ENCODE measurements at regions not wholly inside any gene's neighbourhood (a gene's known extent, or its start where the extent isn't known, plus 50 kb on each side); places are given as distances from the start of the nearest gene placed in this dataset.

GRCh38 chr1:80988926-80989325 lies 811.8 kb upstream of the ADGRL2 start:
- Histone ChIP-seq H3K36me3 (replicated peaks in 1 of 2; ENCODE audit: control insufficient read depth in 1 of 2, insufficient read depth in 2 of 2, low read length in 2 of 2) (no peaks in the 10 kb centered on the region), H3K4me2 (replicated peaks; ENCODE audit: extremely low read depth, low read length, poor library complexity, severe bottlenecking) (no peak overlapping the region), H3K4me3 (replicated peaks in 1 of 3; ENCODE audit: low read depth in 2 of 3, low read length in 3 of 3) (no peak overlapping the region), H3K9ac (ENCODE audit: insufficient read depth, low read length, poor library complexity, severe bottlenecking) (no peak overlapping the region), H3K27me3 (ENCODE audit: control insufficient read depth in 2 of 2, insufficient read depth in 2 of 2, low read length in 2 of 2) (no peaks in the 10 kb centered on the region), H3K79me2 (ENCODE audit: insufficient read depth, low read length) (no peaks in the 10 kb centered on the region), H3K4me1 (ENCODE audit: control insufficient read depth in 1 of 2, insufficient read depth in 2 of 2, low read length in 2 of 2) (no peaks in the 10 kb centered on the region), H3K27ac (ENCODE audit: low read depth in 1 of 2, low read length in 2 of 2) (no peak overlapping the region), H3K9me3 (replicated peaks in 1 of 2; ENCODE audit: control insufficient read depth in 1 of 2, insufficient read depth in 1 of 2, low read length in 2 of 2) (peaks cover 0 to 3% of the 10 kb centered on the region in 2 donors), H2AFZ (ENCODE audit: insufficient read depth, low read depth, low read length, poor library complexity, severe bottlenecking) (no peak overlapping the region), H4K20me1 (ENCODE audit: insufficient read depth, low read length) (no peaks in the 10 kb centered on the region)
- Mint-ChIP-seq H3K9me3 (peaks cover 0 to 7% (median 3%) of the 10 kb centered on the region in 7 donors), H3K36me3 (no peaks in the 10 kb centered on the region), H3K27ac (no peak overlapping the region), H3K4me3 (no peak overlapping the region), H3K4me1 (no peaks in the 10 kb centered on the region), H3K27me3 (ENCODE audit: low read depth in 3 of 3) (peaks cover 0 to 2% (median 0%) of the 10 kb centered on the region in 3 donors)
- DNase-seq = no peak
- intact Hi-C loops (cut with micrococcal nuclease) = no loop called here
- WGBS (ENCODE audit: insufficient coverage) = 56% methylated on average over 1 of the region's 4 CpGs
- TF ChIP-seq CTCF (IDR thresholded peaks at IDR 0.05) = no peak

GRCh38 chr1:80987824-80988223 lies 812.9 kb upstream of the ADGRL2 start:
- no CpG with 5 or more reads among the region's 1 CpG for WGBS (ENCODE audit: insufficient coverage)
- TF ChIP-seq CTCF (IDR thresholded peaks at IDR 0.05) = no peak
- no peaks in the 10 kb centered on the region for H3K36me3 Mint-ChIP-seq

More at GRCh38 chr1:80987824-80988223, 812.9 kb upstream of the ADGRL2 start:
- Histone ChIP-seq H3K36me3 (replicated peaks in 1 of 2; ENCODE audit: control insufficient read depth in 1 of 2, insufficient read depth in 2 of 2, low read length in 2 of 2) (no peaks in the 10 kb centered on the region), H3K79me2 (ENCODE audit: insufficient read depth, low read length) (no peaks in the 10 kb centered on the region), H4K20me1 (ENCODE audit: insufficient read depth, low read length) (no peaks in the 10 kb centered on the region), H3K27ac (ENCODE audit: low read depth in 1 of 2, low read length in 2 of 2) (no peak overlapping the region), H3K9ac (ENCODE audit: insufficient read depth, low read length, poor library complexity, severe bottlenecking) (no peak overlapping the region), H3K9me3 (replicated peaks in 1 of 2; ENCODE audit: control insufficient read depth in 1 of 2, insufficient read depth in 1 of 2, low read length in 2 of 2) (peaks cover 0 to 3% of the 10 kb centered on the region in 2 donors), H3K4me2 (replicated peaks; ENCODE audit: extremely low read depth, low read length, poor library complexity, severe bottlenecking) (no peak overlapping the region), H3K27me3 (ENCODE audit: control insufficient read depth in 2 of 2, insufficient read depth in 2 of 2, low read length in 2 of 2) (no peaks in the 10 kb centered on the region), H3K4me3 (replicated peaks in 1 of 3; ENCODE audit: low read depth in 2 of 3, low read length in 3 of 3) (no peak overlapping the region), H2AFZ (ENCODE audit: insufficient read depth, low read depth, low read length, poor library complexity, severe bottlenecking) (no peak overlapping the region), H3K4me1 (ENCODE audit: control insufficient read depth in 1 of 2, insufficient read depth in 2 of 2, low read length in 2 of 2) (no peaks in the 10 kb centered on the region)
- intact Hi-C loops (cut with micrococcal nuclease) = no loop called here
- H3K27ac Mint-ChIP-seq = no peak overlapping the region
- no peak for DNase-seq
- peaks cover 0 to 2% (median 0%) of the 10 kb centered on the region in 3 donors for H3K27me3 Mint-ChIP-seq (ENCODE audit: low read depth in 3 of 3)
- no peaks in the 10 kb centered on the region for H3K4me1 Mint-ChIP-seq
- no peak overlapping the region for H3K4me3 Mint-ChIP-seq
- H3K9me3 Mint-ChIP-seq = peaks cover 0 to 7% (median 3%) of the 10 kb centered on the region in 7 donors
